Panc1 (cell line): ENCODE measurements at regions not wholly inside any gene's neighbourhood (a gene's known extent, or its start where the extent isn't known, plus 50 kb on each side); places are given as distances from the start of the nearest gene placed in this dataset.

Experiments
- POLR2AphosphoS5 ChIP-seq: IDR thresholded peaks from 2 replicates; pipeline ENCODE4 v1.6.1; 2012; ENCODE audit warnings: mild to moderate bottlenecking, low read depth, low read length, moderate library complexity
- TF ChIP-seq, protein P1 (sequence below): fragments of 450-650 bp; IDR thresholded peaks from 2 replicates; pipeline ENCODE4 v1.5.1; 2017; ENCODE audit warnings: mild to moderate bottlenecking

DNA sequence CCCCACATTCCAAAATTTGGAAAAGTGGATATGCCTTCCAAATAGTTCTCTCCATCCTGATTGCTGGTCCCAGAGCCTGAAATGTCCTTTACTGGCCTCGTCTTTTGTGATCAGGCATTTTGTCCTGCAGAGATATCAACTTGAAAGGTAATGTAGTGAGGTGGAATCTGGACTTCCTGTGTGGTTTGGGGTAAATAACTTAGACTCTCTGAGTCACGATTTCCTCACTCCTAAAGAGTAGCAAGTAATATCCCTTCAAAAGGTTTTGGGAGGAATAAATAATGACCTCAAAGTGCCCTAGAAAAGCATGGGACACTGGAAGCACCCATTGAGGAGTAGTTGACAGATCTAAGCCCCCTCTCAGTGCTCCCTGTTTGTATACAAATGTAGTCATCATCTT, 426.6 kb downstream of the OMA1 start:
- no peak for TF ChIP-seq POLR2AphosphoS5
- TF ChIP-seq, protein P1, sequence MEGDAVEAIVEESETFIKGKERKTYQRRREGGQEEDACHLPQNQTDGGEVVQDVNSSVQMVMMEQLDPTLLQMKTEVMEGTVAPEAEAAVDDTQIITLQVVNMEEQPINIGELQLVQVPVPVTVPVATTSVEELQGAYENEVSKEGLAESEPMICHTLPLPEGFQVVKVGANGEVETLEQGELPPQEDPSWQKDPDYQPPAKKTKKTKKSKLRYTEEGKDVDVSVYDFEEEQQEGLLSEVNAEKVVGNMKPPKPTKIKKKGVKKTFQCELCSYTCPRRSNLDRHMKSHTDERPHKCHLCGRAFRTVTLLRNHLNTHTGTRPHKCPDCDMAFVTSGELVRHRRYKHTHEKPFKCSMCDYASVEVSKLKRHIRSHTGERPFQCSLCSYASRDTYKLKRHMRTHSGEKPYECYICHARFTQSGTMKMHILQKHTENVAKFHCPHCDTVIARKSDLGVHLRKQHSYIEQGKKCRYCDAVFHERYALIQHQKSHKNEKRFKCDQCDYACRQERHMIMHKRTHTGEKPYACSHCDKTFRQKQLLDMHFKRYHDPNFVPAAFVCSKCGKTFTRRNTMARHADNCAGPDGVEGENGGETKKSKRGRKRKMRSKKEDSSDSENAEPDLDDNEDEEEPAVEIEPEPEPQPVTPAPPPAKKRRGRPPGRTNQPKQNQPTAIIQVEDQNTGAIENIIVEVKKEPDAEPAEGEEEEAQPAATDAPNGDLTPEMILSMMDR: no peak
